ENCODE measurements at regions not wholly inside any gene's neighbourhood (a gene's known extent, or its start where the extent isn't known, plus 50 kb on each side); places are given as distances from the start of the nearest gene placed in this dataset.

- Histone ChIP-seq H3K9me2 (ENCODE audit: insufficient read depth) (no peaks in the 10 kb centered on the region), H3K79me2 (replicated peaks; ENCODE audit: insufficient read depth) (no peaks in the 10 kb centered on the region)
These were observed 642.9 kb downstream of the AJAP1 start for GRCh38 chr1:5297180-5297885.

GRCh38 chr1:5296557-5297179 is 642.3 kb downstream of the AJAP1 start:
- Histone ChIP-seq H3K36me3 (ENCODE audit: insufficient read depth) (no peaks in the 10 kb centered on the region), H3K4me2 (no peak overlapping the region), H2AFZ (no peak overlapping the region), H3K4me1 (ENCODE audit: insufficient read depth) (no peaks in the 10 kb centered on the region), H3K79me2 (replicated peaks; ENCODE audit: insufficient read depth) (no peaks in the 10 kb centered on the region), H3K4me3 (no peak overlapping the region), H3K9me2 (ENCODE audit: insufficient read depth) (no peaks in the 10 kb centered on the region), H3K27me3 (ENCODE audit: insufficient read depth) (no peaks in the 10 kb centered on the region), H3K27ac (ENCODE audit: low read depth) (no peak overlapping the region), H4K20me1 (replicated peaks; ENCODE audit: insufficient read depth) (no peaks in the 10 kb centered on the region), H3F3A (replicated peaks; ENCODE audit: low read depth) (no peaks in the 10 kb centered on the region)
- ATAC-seq = no peak
- Mint-ChIP-seq H3K27me3 (ENCODE audit: insufficient read depth, low read depth, poor library complexity) (peaks cover 12% of the 10 kb centered on the region), H3K4me3 (no peak overlapping the region), H3K27ac (no peak overlapping the region), H3K9me3 (peaks cover 5% of the 10 kb centered on the region; the same call in 1 of the 3 replicates), H3K36me3 (ENCODE audit: low read depth) (no peaks in the 10 kb centered on the region), H3K4me1 (peaks cover 2% of the 10 kb centered on the region; the same call in 1 of the 3 replicates)
- TF ChIP-seq ZNF114 (CRISPR knock-in tag; IDR thresholded peaks at IDR 0.05) = no peak
- TF ChIP-seq NANOG (IDR thresholded peaks at IDR 0.05; ENCODE audit: borderline replicate concordance) = no peak
- TF ChIP-seq ETS1 (IDR thresholded peaks at IDR 0.05) = no peak
- no peak for TF ChIP-seq JUNB (IDR thresholded peaks at IDR 0.05; ENCODE audit: unreplicated experiment)
- no peak for DNase-seq (ENCODE audit: low spot score)

More at GRCh38 chr1:5297180-5297885, 642.9 kb downstream of the AJAP1 start:
- H3F3A ChIP-seq (replicated peaks; ENCODE audit: low read depth) = no peaks in the 10 kb centered on the region
- no peaks in the 10 kb centered on the region for H3K27me3 ChIP-seq (ENCODE audit: insufficient read depth)
- Mint-ChIP-seq H3K27ac (no peak overlapping the region), H3K36me3 (ENCODE audit: low read depth) (no peaks in the 10 kb centered on the region), H3K4me1 (peaks cover 2% of the 10 kb centered on the region; the same call in 1 of the 3 replicates), H3K9me3 (peaks cover 5% of the 10 kb centered on the region; the same call in 1 of the 3 replicates), H3K4me3 (no peak overlapping the region), H3K27me3 (ENCODE audit: insufficient read depth, low read depth, poor library complexity) (peaks cover 12% of the 10 kb centered on the region)
- H2AFZ ChIP-seq = no peak overlapping the region
- no peak for DNase-seq (ENCODE audit: low spot score)
- H3K4me1 ChIP-seq (ENCODE audit: insufficient read depth) = no peaks in the 10 kb centered on the region
- H3K27ac ChIP-seq (ENCODE audit: low read depth) = no peak overlapping the region
- TF ChIP-seq CTCF (conservative IDR thresholded peaks at IDR 0.05; ENCODE audit: low read depth in 2 of 2) (no peak), ZNF114 (CRISPR knock-in tag; IDR thresholded peaks at IDR 0.05) (no peak), NANOG (IDR thresholded peaks at IDR 0.05; ENCODE audit: borderline replicate concordance) (no peak), ZNF331 (CRISPR knock-in tag; IDR thresholded peaks at IDR 0.05; ENCODE audit: low read depth) (no peak), STAT1 (IDR thresholded peaks at IDR 0.05; ENCODE audit: unreplicated experiment) (no peak), EZH2 (IDR thresholded peaks at IDR 0.05; ENCODE audit: low read depth, unreplicated experiment) (no peak)
- no peaks in the 10 kb centered on the region for H4K20me1 ChIP-seq (replicated peaks; ENCODE audit: insufficient read depth)
- H3K4me2 ChIP-seq = no peak overlapping the region
- ATAC-seq = no peak
- H3K4me3 ChIP-seq = no peak overlapping the region
- no peaks in the 10 kb centered on the region for H3K36me3 ChIP-seq (ENCODE audit: insufficient read depth)
